Coronary artery (tissue), 2 donors: ENCODE measurements at regions not wholly inside any gene's neighbourhood (a gene's known extent, or its start where the extent isn't known, plus 50 kb on each side); places are given as distances from the start of the nearest gene placed in this dataset.

Source experiments
- DNase-seq: peaks from one replicate; pipeline ENCODE4 v3.0.0-alpha.2; 2017; ENCODE audit warnings: low spot score
- H3K27ac ChIP-seq, 2 donors: fragments of 200-600 bp; sonication (generic); one replicate each; pipeline ENCODE4 v1.5.1; 2016 to 2019
- H3K4me3 ChIP-seq: fragments of 200-600 bp; sonication (generic); 2 replicates; pipeline ENCODE4 v1.5.1; 2016; ENCODE audit warnings: mild to moderate bottlenecking, moderate library complexity
- CTCF ChIP-seq: fragments of 200-600 bp; sonication (generic); IDR thresholded peaks from one replicate; pipeline ENCODE4 v1.5.1; 2019; ENCODE audit warnings: antibody characterized with exemption

- no peak overlapping the region for H3K4me3 ChIP-seq
- DNase-seq: no peak
- TF ChIP-seq CTCF: no peak
- no peak overlapping the region for H3K27ac ChIP-seq
Observed at GRCh38 chr18:5746844-5747243, 148.5 kb downstream of the TMEM200C start.

DNA sequence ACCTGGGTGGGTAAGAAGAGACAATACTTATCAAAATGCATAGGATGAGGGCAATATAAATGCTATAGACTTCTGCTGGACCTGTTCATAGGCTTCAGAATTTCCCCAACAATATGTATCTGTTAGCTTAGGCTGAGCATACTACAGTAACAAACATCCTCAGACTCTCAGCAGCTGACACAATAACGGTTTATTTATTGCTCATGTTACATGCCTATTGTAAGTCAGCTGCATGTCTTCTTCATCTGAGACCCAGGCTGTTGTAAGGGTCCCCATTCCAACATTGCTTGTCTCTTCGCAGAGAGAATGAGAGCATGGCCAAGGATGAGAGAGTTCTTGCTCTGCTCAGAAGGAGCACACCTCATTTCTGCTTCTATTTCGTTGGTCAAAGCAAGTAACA, 150.7 kb downstream of the TMEM200C start:
- Histone ChIP-seq H3K27ac (no peak overlapping the region), H3K4me3 (no peak overlapping the region)
- no peak for DNase-seq
- no peak for TF ChIP-seq CTCF

DNA sequence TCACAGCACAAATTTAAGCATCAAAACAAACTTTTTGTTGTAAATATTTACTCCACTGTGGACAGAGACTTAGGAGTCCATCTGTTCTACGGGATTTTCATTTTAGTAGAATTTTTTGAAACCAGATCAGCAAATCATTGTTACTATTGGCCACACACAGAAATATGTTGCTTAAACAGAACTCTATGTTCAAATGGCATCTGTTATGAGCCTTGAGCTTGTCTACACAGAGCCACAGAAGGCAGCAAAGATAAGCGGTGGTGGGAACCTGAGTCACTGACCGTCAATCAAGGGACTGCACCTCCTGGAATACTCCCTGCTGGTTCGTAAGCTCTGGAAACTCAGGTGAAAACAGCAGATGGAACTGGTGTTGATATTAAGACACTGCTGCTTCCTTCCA, 156.8 kb downstream of the TMEM200C start:
- Histone ChIP-seq H3K4me3 (no peak overlapping the region), H3K27ac (no peak overlapping the region)
- no peak for DNase-seq
- no peak for TF ChIP-seq CTCF

- Histone ChIP-seq H3K4me3 (no peak overlapping the region), H3K27ac (no peak overlapping the region)
- DNase-seq: no peak
- no peak for TF ChIP-seq CTCF
Observed at GRCh38 chr18:5732318-5732717, 163.0 kb downstream of the TMEM200C start.

- H3K4me3 ChIP-seq: no peak overlapping the region
- DNase-seq: no peak
- no peak for TF ChIP-seq CTCF
- H3K27ac ChIP-seq: peak overlapping the region in 1 of 2 donors; percentile 24
Observed at GRCh38 chr18:5729983-5730699, 165.2 kb downstream of the TMEM200C start.

DNA sequence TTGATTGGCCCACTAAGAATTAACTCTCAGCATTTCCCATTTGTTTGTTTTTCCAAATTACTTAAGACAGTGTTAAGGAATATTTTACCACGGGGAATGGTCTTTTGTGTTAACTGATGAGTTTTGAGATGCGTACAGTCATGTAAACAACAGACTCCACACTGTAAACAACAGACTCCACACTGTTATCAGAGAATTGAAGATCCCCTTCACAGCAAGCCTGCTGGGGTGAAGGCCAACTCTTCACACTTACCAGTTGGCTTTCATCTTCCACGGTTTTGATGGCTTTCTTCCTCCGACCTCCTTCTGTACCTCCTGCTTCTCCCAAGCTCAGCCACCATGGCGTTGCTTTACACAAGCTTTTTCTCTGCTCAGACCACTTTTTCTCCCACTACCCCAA, 166.8 kb downstream of the TMEM200C start:
- DNase-seq: no peak
- Histone ChIP-seq H3K27ac (no peak overlapping the region), H3K4me3 (no peak overlapping the region)
- TF ChIP-seq CTCF: no peak

GRCh38 chr18:5726011-5726410, 169.3 kb downstream of the TMEM200C start:
- H3K27ac ChIP-seq: no peak overlapping the region
- TF ChIP-seq CTCF: no peak
- no peak overlapping the region for H3K4me3 ChIP-seq
- DNase-seq: no peak
